ENCODE measurements at regions not wholly inside any gene's neighbourhood (a gene's known extent, or its start where the extent isn't known, plus 50 kb on each side); places are given as distances from the start of the nearest gene placed in this dataset.

DNA sequence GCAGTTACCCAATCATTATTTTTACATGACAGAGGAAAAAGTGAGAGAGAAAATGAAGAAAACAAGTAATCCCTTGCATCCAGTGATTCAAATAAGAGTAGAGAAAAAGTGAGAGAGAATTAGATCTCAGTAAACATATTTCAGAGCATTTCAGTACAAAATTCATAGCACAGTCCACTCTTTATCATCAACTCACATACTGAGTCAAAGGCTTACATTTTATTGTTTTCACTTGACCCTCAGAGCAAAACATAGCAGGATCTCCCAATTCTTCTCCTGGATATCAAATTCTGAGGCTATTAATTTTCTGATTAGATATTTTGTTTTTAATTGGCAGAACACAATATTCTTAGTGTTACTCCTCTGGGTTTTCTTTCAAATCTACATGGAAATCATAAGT, 1568.3 kb upstream of the PRR20A start:
- no peaks in the 10 kb centered on the region for H3K4me1 Mint-ChIP-seq (ENCODE audit: insufficient read depth, unreplicated experiment)
- no peak for DNase-seq (ENCODE audit: unreplicated experiment)
- ChIA-PET POLR2A (no interaction called here), CTCF (no interaction called here)
- peaks cover 10% of the 10 kb centered on the region for H3K27me3 Mint-ChIP-seq (ENCODE audit: insufficient read depth, unreplicated experiment)
- H3K4me3 Mint-ChIP-seq (ENCODE audit: unreplicated experiment): no peak overlapping the region
- intact Hi-C loops (cut with micrococcal nuclease): no loop called here
- H3K9me3 Mint-ChIP-seq (ENCODE audit: unreplicated experiment): no peaks in the 10 kb centered on the region
- BruUV-seq (replicated peaks): no TSS peak
- no peak overlapping the region for H3K27ac Mint-ChIP-seq (ENCODE audit: low read depth, unreplicated experiment)
- H3K36me3 Mint-ChIP-seq (ENCODE audit: insufficient read depth, unreplicated experiment): no peaks in the 10 kb centered on the region
- TF ChIP-seq, protein P1, sequence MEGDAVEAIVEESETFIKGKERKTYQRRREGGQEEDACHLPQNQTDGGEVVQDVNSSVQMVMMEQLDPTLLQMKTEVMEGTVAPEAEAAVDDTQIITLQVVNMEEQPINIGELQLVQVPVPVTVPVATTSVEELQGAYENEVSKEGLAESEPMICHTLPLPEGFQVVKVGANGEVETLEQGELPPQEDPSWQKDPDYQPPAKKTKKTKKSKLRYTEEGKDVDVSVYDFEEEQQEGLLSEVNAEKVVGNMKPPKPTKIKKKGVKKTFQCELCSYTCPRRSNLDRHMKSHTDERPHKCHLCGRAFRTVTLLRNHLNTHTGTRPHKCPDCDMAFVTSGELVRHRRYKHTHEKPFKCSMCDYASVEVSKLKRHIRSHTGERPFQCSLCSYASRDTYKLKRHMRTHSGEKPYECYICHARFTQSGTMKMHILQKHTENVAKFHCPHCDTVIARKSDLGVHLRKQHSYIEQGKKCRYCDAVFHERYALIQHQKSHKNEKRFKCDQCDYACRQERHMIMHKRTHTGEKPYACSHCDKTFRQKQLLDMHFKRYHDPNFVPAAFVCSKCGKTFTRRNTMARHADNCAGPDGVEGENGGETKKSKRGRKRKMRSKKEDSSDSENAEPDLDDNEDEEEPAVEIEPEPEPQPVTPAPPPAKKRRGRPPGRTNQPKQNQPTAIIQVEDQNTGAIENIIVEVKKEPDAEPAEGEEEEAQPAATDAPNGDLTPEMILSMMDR (IDR thresholded peaks at IDR 0.05; ENCODE audit: unreplicated experiment): no peak

DNA sequence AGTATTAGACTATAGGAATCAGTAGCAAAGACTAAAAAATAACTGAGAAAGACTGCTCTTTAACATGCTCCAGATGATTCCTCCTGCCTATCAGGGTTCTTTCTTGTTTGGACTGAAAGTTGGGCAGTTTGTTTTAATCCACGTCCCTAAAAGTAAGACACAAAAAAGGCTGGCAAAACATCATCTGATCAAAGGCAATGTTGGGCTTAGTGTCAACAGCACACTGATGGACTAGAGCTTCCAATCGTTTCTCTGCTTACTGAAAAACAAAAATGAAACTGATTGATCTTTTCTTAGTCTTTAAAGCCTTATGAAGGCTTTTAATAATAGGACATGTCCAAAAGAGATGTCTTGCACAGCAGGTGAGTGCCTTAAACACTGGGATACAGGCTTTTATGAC, 1567.9 kb upstream of the PRR20A start:
- no peak for DNase-seq (ENCODE audit: unreplicated experiment)
- Mint-ChIP-seq H3K27ac (ENCODE audit: low read depth, unreplicated experiment) (no peak overlapping the region), H3K27me3 (ENCODE audit: insufficient read depth, unreplicated experiment) (peaks cover 10% of the 10 kb centered on the region), H3K9me3 (ENCODE audit: unreplicated experiment) (no peaks in the 10 kb centered on the region), H3K4me3 (ENCODE audit: unreplicated experiment) (no peak overlapping the region), H3K4me1 (ENCODE audit: insufficient read depth, unreplicated experiment) (no peaks in the 10 kb centered on the region), H3K36me3 (ENCODE audit: insufficient read depth, unreplicated experiment) (no peaks in the 10 kb centered on the region)
- no TSS peak for BruUV-seq (replicated peaks)
- intact Hi-C loops (cut with micrococcal nuclease): no loop called here
- ChIA-PET CTCF (no interaction called here), POLR2A (no interaction called here)
- TF ChIP-seq, protein P1 (IDR thresholded peaks at IDR 0.05; ENCODE audit: unreplicated experiment): no peak

DNA sequence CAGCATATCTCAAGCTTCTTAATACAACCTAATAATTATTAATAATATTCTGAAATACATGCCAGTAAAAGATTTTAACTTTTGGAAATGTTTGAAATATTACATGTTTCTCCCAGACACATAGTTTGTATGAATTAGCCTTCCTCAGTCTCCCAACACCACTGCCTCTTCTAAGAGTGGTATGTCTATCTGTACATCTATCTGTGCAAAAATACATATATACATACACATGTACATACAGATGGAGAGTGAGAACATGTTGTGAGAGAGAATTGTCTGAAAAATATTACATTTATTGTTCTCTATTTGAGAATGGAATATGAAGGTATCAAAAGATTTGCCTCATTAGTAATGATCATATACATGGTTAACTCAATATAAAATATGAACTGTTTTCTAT, 1567.2 kb upstream of the PRR20A start:
- BruUV-seq (replicated peaks): no TSS peak
- CTCF ChIA-PET: no interaction called here
- no peaks in the 10 kb centered on the region for H3K36me3 Mint-ChIP-seq (ENCODE audit: insufficient read depth, unreplicated experiment)
- intact Hi-C loops (cut with micrococcal nuclease): no loop called here
- H3K27me3 Mint-ChIP-seq (ENCODE audit: insufficient read depth, unreplicated experiment): peaks cover 10% of the 10 kb centered on the region
- no peaks in the 10 kb centered on the region for H3K4me1 Mint-ChIP-seq (ENCODE audit: insufficient read depth, unreplicated experiment)
- no peak overlapping the region for H3K4me3 Mint-ChIP-seq (ENCODE audit: unreplicated experiment)
- TF ChIP-seq, protein P1 (IDR thresholded peaks at IDR 0.05; ENCODE audit: unreplicated experiment): no peak
- DNase-seq (ENCODE audit: unreplicated experiment): no peak
- no peak overlapping the region for H3K27ac Mint-ChIP-seq (ENCODE audit: low read depth, unreplicated experiment)
- POLR2A ChIA-PET: no interaction called here
- no peaks in the 10 kb centered on the region for H3K9me3 Mint-ChIP-seq (ENCODE audit: unreplicated experiment)

DNA sequence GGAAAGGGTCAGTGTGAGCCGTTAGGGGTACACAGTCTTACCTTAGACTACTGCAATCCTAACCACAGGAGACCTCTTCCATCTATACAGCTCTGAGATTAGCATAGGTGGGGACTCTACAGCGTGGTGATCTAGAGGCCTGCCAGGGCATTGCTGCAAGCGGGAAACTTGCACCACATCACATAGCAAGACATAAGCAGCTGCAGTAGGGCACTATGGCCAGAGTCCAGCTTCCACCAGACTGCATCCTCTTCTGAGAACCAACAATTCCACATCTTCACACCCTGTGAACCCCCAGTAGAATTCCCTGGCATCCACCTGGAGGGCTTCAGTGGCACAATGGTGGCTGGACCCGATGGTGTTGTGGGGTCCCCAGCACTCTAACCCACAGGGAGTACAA, 1564.3 kb upstream of the PRR20A start:
- TF ChIP-seq, protein P1 (IDR thresholded peaks at IDR 0.05; ENCODE audit: unreplicated experiment): no peak
- Mint-ChIP-seq H3K4me1 (ENCODE audit: insufficient read depth, unreplicated experiment) (no peaks in the 10 kb centered on the region), H3K9me3 (ENCODE audit: unreplicated experiment) (no peaks in the 10 kb centered on the region), H3K36me3 (ENCODE audit: insufficient read depth, unreplicated experiment) (no peaks in the 10 kb centered on the region), H3K4me3 (ENCODE audit: unreplicated experiment) (no peak overlapping the region), H3K27ac (ENCODE audit: low read depth, unreplicated experiment) (no peak overlapping the region), H3K27me3 (ENCODE audit: insufficient read depth, unreplicated experiment) (peaks cover 2% of the 10 kb centered on the region)
- ChIA-PET CTCF (interaction anchor here (0.5 kb wide), 1 partner anchor 10 kb away, joined by 3 read pairs; no protein-coding TSS in a partner anchor), POLR2A (no interaction called here)
- intact Hi-C loops (cut with micrococcal nuclease): no loop called here
- no peak for DNase-seq (ENCODE audit: unreplicated experiment)
- BruUV-seq (replicated peaks): no TSS peak

Measured in MCF 10A (cell line).